GM23338 (cell line): ENCODE measurements at regions not wholly inside any gene's neighbourhood (a gene's known extent, or its start where the extent isn't known, plus 50 kb on each side); places are given as distances from the start of the nearest gene placed in this dataset.

Source experiments
- ATAC-seq: fragments of 200-7000 bp; cut with Tn5 transposase; 3 replicates; pipeline ENCODE4 v1.9.1; 2020
- DNase-seq: peaks from one replicate; pipeline ENCODE4 v3.0.0-alpha.2; 2015; ENCODE audit warnings: low spot score
- H2AFZ ChIP-seq: fragments of 200-600 bp; sonication (generic); 2 replicates; pipeline ENCODE4 v1.8.0; 2016; ENCODE audit warnings: antibody characterized with exemption, mild to moderate bottlenecking, moderate library complexity
- H3F3A ChIP-seq: fragments of 200-600 bp; sonication (generic); replicated peaks from 2 replicates; pipeline ENCODE4 v1.8.0; 2017; ENCODE audit warnings: antibody characterized with exemption, mixed run types, low read depth
- H3K27ac ChIP-seq: fragments of 200-600 bp; sonication (generic); 2 replicates; pipeline ENCODE4 v1.6.1; 2016; ENCODE audit warnings: low read depth
- H3K27me3 ChIP-seq: fragments of 200-600 bp; sonication (generic); 2 replicates; pipeline ENCODE4 v1.8.0; 2016; ENCODE audit warnings: mild to moderate bottlenecking, mixed run types, moderate library complexity; ENCODE audit not compliant: insufficient read depth
- H3K36me3 ChIP-seq: fragments of 200-600 bp; sonication (generic); 2 replicates; pipeline ENCODE4 v1.8.0; 2016; ENCODE audit warnings: mild to moderate bottlenecking; ENCODE audit not compliant: insufficient read depth
- H3K4me1 ChIP-seq: fragments of 200-600 bp; sonication (generic); 2 replicates; pipeline ENCODE4 v1.8.0; 2016; ENCODE audit warnings: mild to moderate bottlenecking, moderate library complexity; ENCODE audit not compliant: insufficient read depth
- H3K4me2 ChIP-seq: fragments of 200-600 bp; sonication (generic); 2 replicates; pipeline ENCODE4 v1.7.1; 2017; ENCODE audit warnings: mixed run types
- H3K4me3 ChIP-seq: fragments of 200-600 bp; sonication (generic); 2 replicates; pipeline ENCODE4 v1.6.1; 2016; ENCODE audit warnings: mixed run types
- H3K79me2 ChIP-seq: fragments of 200-600 bp; sonication (generic); replicated peaks from 2 replicates; pipeline ENCODE4 v1.8.0; 2017; ENCODE audit warnings: mild to moderate bottlenecking; ENCODE audit not compliant: insufficient read depth
- H3K9me2 ChIP-seq: fragments of 200-600 bp; sonication (generic); 2 replicates; pipeline ENCODE4 v1.8.0; 2017; ENCODE audit not compliant: insufficient read depth
- H4K20me1 ChIP-seq: fragments of 200-600 bp; sonication (generic); replicated peaks from 2 replicates; pipeline ENCODE4 v1.8.0; 2017; ENCODE audit warnings: mild to moderate bottlenecking; ENCODE audit not compliant: insufficient read depth
- H3K27ac Mint-ChIP-seq: 2 replicates; pipeline ENCODE4 v1.8.0; 2020; ENCODE audit warnings: inconsistent platforms, mild to moderate bottlenecking, moderate library complexity, mixed read lengths
- H3K27me3 Mint-ChIP-seq: 3 replicates; pipeline ENCODE4 v1.8.0; 2022; ENCODE audit warnings: low read depth, mild to moderate bottlenecking, moderate library complexity, mixed read lengths, inconsistent platforms; ENCODE audit not compliant: insufficient read depth, poor library complexity
- H3K36me3 Mint-ChIP-seq: 3 replicates; pipeline ENCODE4 v1.8.0; 2021; ENCODE audit warnings: low read depth, mild to moderate bottlenecking, inconsistent platforms, moderate library complexity, mixed read lengths
- H3K4me1 Mint-ChIP-seq: 3 replicates; pipeline ENCODE4 v1.8.0; 2020; ENCODE audit warnings: mild to moderate bottlenecking, inconsistent platforms, mixed read lengths
- H3K4me3 Mint-ChIP-seq: 3 replicates; pipeline ENCODE4 v1.8.0; 2021; ENCODE audit warnings: moderate library complexity, mild to moderate bottlenecking, inconsistent platforms, mixed read lengths
- H3K9me3 Mint-ChIP-seq: 3 replicates; pipeline ENCODE4 v1.8.0; 2020; ENCODE audit warnings: moderate library complexity, mild to moderate bottlenecking, inconsistent platforms, mixed read lengths
- CREB1 ChIP-seq: fragments of 250-450 bp; sonication (Bioruptor Pico); IDR thresholded peaks from 2 replicates; pipeline ENCODE4 v1.5.0; 2020; ENCODE audit warnings: low read depth, mild to moderate bottlenecking, moderate library complexity
- CTCF ChIP-seq, 2 experiments: fragments of 200-600 bp in 1 of 2; sonication (generic) in 1 of 2; conservative IDR thresholded peaks; 2 replicates each; pipeline versions ENCODE4 v1.5.1 to v1.6.1; 2016 to 2017; ENCODE audit warnings: antibody characterized with exemption in 2 of 2, low read depth in 2 of 2, mild to moderate bottlenecking in 2 of 2, moderate library complexity in 1 of 2
- ETS1 ChIP-seq: IDR thresholded peaks from 2 replicates; pipeline ENCODE4 v1.6.1; 2016; ENCODE audit warnings: antibody characterized with exemption
- EZH2 ChIP-seq: fragments of 200-600 bp; sonication (generic); IDR thresholded peaks from one replicate; pipeline ENCODE4 v1.8.0; 2017; ENCODE audit warnings: antibody characterized with exemption, mild to moderate bottlenecking, low read depth; ENCODE audit not compliant: unreplicated experiment
- EZH2phosphoT487 ChIP-seq: fragments of 200-600 bp; sonication (generic); IDR thresholded peaks from one replicate; pipeline ENCODE4 v1.8.1; 2018; ENCODE audit warnings: antibody characterized with exemption; ENCODE audit not compliant: unreplicated experiment
- STAT1 ChIP-seq: IDR thresholded peaks from one replicate; pipeline ENCODE4 v1.6.1; 2016; ENCODE audit warnings: antibody characterized with exemption; ENCODE audit not compliant: unreplicated experiment
- ZNF114 ChIP-seq: fragments of 250-450 bp; sonication (Bioruptor Pico); IDR thresholded peaks from 2 replicates; pipeline ENCODE4 v1.5.0; 2020; ENCODE audit warnings: mild to moderate bottlenecking, moderate library complexity
- ZNF331 ChIP-seq: fragments of 250-450 bp; sonication (Bioruptor Pico); IDR thresholded peaks from 2 replicates; pipeline ENCODE4 v1.5.0; 2020; ENCODE audit warnings: low read depth, mild to moderate bottlenecking, moderate library complexity
- ZNF462 ChIP-seq: fragments of 250-450 bp; sonication (Bioruptor Pico); IDR thresholded peaks from 2 replicates; pipeline ENCODE4 v1.5.0; 2020; ENCODE audit warnings: mild to moderate bottlenecking, moderate library complexity

GRCh38 chr3:22326305-22326704 is 575.3 kb upstream of the ZNF385D start:
- TF ChIP-seq EZH2 (no peak), EZH2phosphoT487 (no peak), CREB1 (no peak), ZNF114 (CRISPR knock-in tag) (no peak), CTCF (conservative IDR thresholded peaks at IDR 0.05; ENCODE audit: low read depth in 2 of 2) (peak; percentile 24 to 31; a peak in 3 of 4 replicates)
- H3K27ac Mint-ChIP-seq: no peak overlapping the region; the same call in 1 of the 2 replicates
- Histone ChIP-seq H3K27me3 (no peaks in the 10 kb centered on the region), H3F3A (no peaks in the 10 kb centered on the region), H3K27ac (no peak overlapping the region), H3K36me3 (no peaks in the 10 kb centered on the region), H3K9me2 (no peaks in the 10 kb centered on the region), H2AFZ (no peak overlapping the region), H4K20me1 (no peaks in the 10 kb centered on the region), H3K4me2 (no peak overlapping the region), H3K4me1 (peaks cover 12% of the 10 kb centered on the region; the same call in 1 of the 2 replicates), H3K79me2 (no peaks in the 10 kb centered on the region), H3K4me3 (no peak overlapping the region)
- DNase-seq (no peak), ATAC-seq (no peak)
- H3K27me3 Mint-ChIP-seq: no peaks in the 10 kb centered on the region
- no peak overlapping the region for H3K4me3 Mint-ChIP-seq
- peaks cover 22% of the 10 kb centered on the region for H3K4me1 Mint-ChIP-seq
- H3K9me3 Mint-ChIP-seq: no peaks in the 10 kb centered on the region
- no peaks in the 10 kb centered on the region for H3K36me3 Mint-ChIP-seq

- H3K27ac Mint-ChIP-seq: no peak overlapping the region
- Histone ChIP-seq H3K4me3 (no peak overlapping the region), H3K4me2 (no peak overlapping the region), H3K9me2 (no peaks in the 10 kb centered on the region), H2AFZ (no peak overlapping the region), H3K36me3 (no peaks in the 10 kb centered on the region), H3F3A (no peaks in the 10 kb centered on the region), H3K27me3 (no peaks in the 10 kb centered on the region), H3K27ac (no peak overlapping the region), H4K20me1 (no peaks in the 10 kb centered on the region), H3K79me2 (no peaks in the 10 kb centered on the region), H3K4me1 (no peaks in the 10 kb centered on the region)
- no peaks in the 10 kb centered on the region for H3K9me3 Mint-ChIP-seq
- H3K36me3 Mint-ChIP-seq: no peaks in the 10 kb centered on the region
- H3K4me1 Mint-ChIP-seq: no peaks in the 10 kb centered on the region
- no peak for DNase-seq
- H3K4me3 Mint-ChIP-seq: no peak overlapping the region
- no peak for ATAC-seq
- no peaks in the 10 kb centered on the region for H3K27me3 Mint-ChIP-seq
- TF ChIP-seq ETS1 (no peak), ZNF462 (CRISPR knock-in tag) (no peak), ZNF114 (CRISPR knock-in tag) (no peak), EZH2phosphoT487 (no peak), CREB1 (no peak), CTCF (conservative IDR thresholded peaks at IDR 0.05; ENCODE audit: low read depth in 2 of 2) (no peak), ZNF331 (no peak), STAT1 (no peak)
These were observed 584.0 kb upstream of the ZNF385D start for GRCh38 chr3:22334996-22335395.
